Keratinocyte (primary cell): ENCODE measurements at regions not wholly inside any gene's neighbourhood (a gene's known extent, or its start where the extent isn't known, plus 50 kb on each side); places are given as distances from the start of the nearest gene placed in this dataset.

Experiments
- DNase-seq: peaks from one replicate; pipeline ENCODE4 v3.0.0-alpha.2; 2011; ENCODE audit warnings: low read depth, missing footprints, low spot score
- FAIRE-seq: peaks from 2 replicates; lab custom pipeline; 2011; peaks lifted over from hg19 to GRCh38; lab: Jason Lieb, UNC
- H2AFZ ChIP-seq: 2 replicates; pipeline ENCODE4 v1.6.0; 2012; ENCODE audit warnings: low read length, control low read depth, inconsistent platforms; ENCODE audit not compliant: control insufficient read depth
- H3K27ac ChIP-seq: 2 replicates; pipeline ENCODE4 v1.5.1; 2011; ENCODE audit warnings: low read length; ENCODE audit not compliant: control insufficient read depth, insufficient read depth
- H3K27me3 ChIP-seq: 3 replicates; pipeline ENCODE4 v1.6.0; 2011; ENCODE audit warnings: low read length; ENCODE audit not compliant: control insufficient read depth, insufficient read depth; ENCODE audit errors: extremely low read depth
- H3K36me3 ChIP-seq, 2 experiments: 2 replicates in 1 of 2; 3 replicates in 1 of 2; pipeline ENCODE4 v1.5.1; 2011; ENCODE audit warnings: low read length in 2 of 2, mild to moderate bottlenecking in 1 of 2; ENCODE audit not compliant: control insufficient read depth in 2 of 2, insufficient read depth in 2 of 2; ENCODE audit errors: extremely low read depth in 1 of 2
- H3K4me1 ChIP-seq: 3 replicates; pipeline ENCODE4 v1.5.1; 2011; ENCODE audit warnings: low read length; ENCODE audit not compliant: control insufficient read depth, insufficient read depth; ENCODE audit errors: extremely low read depth
- H3K4me2 ChIP-seq: 3 replicates; pipeline ENCODE4 v1.6.0; 2011; ENCODE audit warnings: low read depth, low read length; ENCODE audit not compliant: control insufficient read depth, insufficient read depth; ENCODE audit errors: extremely low read depth
- H3K4me3 ChIP-seq, 3 experiments: fragments of 200-600 bp in 1 of 3; sonication (generic) in 1 of 3; 2 replicates in 2 of 3; 3 replicates in 1 of 3; pipeline ENCODE4 v1.5.1; 2011 to 2016; ENCODE audit warnings: low read length in 3 of 3, mild to moderate bottlenecking in 3 of 3, control low read depth in 2 of 3, inconsistent platforms in 1 of 3, low read depth in 1 of 3, mixed read lengths in 1 of 3, mixed run types in 1 of 3, moderate library complexity in 1 of 3; ENCODE audit not compliant: control insufficient read depth in 2 of 3, insufficient read depth in 2 of 3; ENCODE audit errors: extremely low read depth in 1 of 3
- H3K79me2 ChIP-seq: 2 replicates; pipeline ENCODE4 v1.6.0; 2012; ENCODE audit warnings: low read length; ENCODE audit not compliant: control insufficient read depth, insufficient read depth
- H3K9ac ChIP-seq: 3 replicates; pipeline ENCODE4 v1.6.0; 2011; ENCODE audit warnings: low read length; ENCODE audit not compliant: control insufficient read depth, insufficient read depth; ENCODE audit errors: extremely low read depth
- H3K9me1 ChIP-seq: 3 replicates; pipeline ENCODE4 v1.6.0; 2011; ENCODE audit warnings: low read length; ENCODE audit not compliant: control insufficient read depth, insufficient read depth; ENCODE audit errors: extremely low read depth
- H3K9me3 ChIP-seq: 2 replicates; pipeline ENCODE4 v1.5.1; 2012; ENCODE audit warnings: low read depth, low read length; ENCODE audit not compliant: control insufficient read depth
- H4K20me1 ChIP-seq: 3 replicates; pipeline ENCODE4 v1.6.0; 2011; ENCODE audit warnings: low read length; ENCODE audit not compliant: control insufficient read depth, insufficient read depth; ENCODE audit errors: extremely low read depth
- EZH2 ChIP-seq: IDR thresholded peaks from one replicate; pipeline ENCODE4 v1.6.1; 2012; ENCODE audit warnings: inconsistent platforms, mild to moderate bottlenecking, low read length, moderate library complexity
- dilution Hi-C: fragments of 300-500 bp; cut with MboI; formaldehyde crosslinking; loops from one replicate; pipeline ENCODE4 v1.7.0; 2020; ENCODE audit warnings: low sequenced_read_pairs; ENCODE audit not compliant: extremely low pct_ligation_motif_present
- TF ChIP-seq, protein P1 (sequence below), 3 experiments: IDR thresholded peaks in 1 of 3; conservative IDR thresholded peaks in 1 of 3; optimal IDR thresholded peaks in 1 of 3; 2 replicates in 2 of 3; 3 replicates in 1 of 3; pipeline versions ENCODE3 to v1.5.1; 2011; ENCODE audit warnings: low read length in 3 of 3, mild to moderate bottlenecking in 3 of 3, moderate library complexity in 2 of 3, control low read depth in 1 of 3, inconsistent platforms in 1 of 3; ENCODE audit not compliant: insufficient read depth in 2 of 3; ENCODE audit errors: extremely low read depth in 1 of 3

- H2AFZ ChIP-seq = no peak overlapping the region
- DNase-seq = no peak
- no peak overlapping the region for H3K4me2 ChIP-seq
- no peak overlapping the region for H3K9ac ChIP-seq
- no peaks in the 10 kb centered on the region for H3K4me1 ChIP-seq
- no peaks in the 10 kb centered on the region for H3K36me3 ChIP-seq
- TF ChIP-seq EZH2 = no peak
- TF ChIP-seq, protein P1, sequence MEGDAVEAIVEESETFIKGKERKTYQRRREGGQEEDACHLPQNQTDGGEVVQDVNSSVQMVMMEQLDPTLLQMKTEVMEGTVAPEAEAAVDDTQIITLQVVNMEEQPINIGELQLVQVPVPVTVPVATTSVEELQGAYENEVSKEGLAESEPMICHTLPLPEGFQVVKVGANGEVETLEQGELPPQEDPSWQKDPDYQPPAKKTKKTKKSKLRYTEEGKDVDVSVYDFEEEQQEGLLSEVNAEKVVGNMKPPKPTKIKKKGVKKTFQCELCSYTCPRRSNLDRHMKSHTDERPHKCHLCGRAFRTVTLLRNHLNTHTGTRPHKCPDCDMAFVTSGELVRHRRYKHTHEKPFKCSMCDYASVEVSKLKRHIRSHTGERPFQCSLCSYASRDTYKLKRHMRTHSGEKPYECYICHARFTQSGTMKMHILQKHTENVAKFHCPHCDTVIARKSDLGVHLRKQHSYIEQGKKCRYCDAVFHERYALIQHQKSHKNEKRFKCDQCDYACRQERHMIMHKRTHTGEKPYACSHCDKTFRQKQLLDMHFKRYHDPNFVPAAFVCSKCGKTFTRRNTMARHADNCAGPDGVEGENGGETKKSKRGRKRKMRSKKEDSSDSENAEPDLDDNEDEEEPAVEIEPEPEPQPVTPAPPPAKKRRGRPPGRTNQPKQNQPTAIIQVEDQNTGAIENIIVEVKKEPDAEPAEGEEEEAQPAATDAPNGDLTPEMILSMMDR (optimal IDR thresholded peaks at IDR 0.05 in 1 of 3, IDR thresholded peaks at IDR 0.05 in 1 of 3, conservative IDR thresholded peaks at IDR 0.05 in 1 of 3; ENCODE audit: extremely low read depth in 1 of 3, insufficient read depth in 2 of 3, low read length in 3 of 3) = no peak
- H3K9me3 ChIP-seq = no peaks in the 10 kb centered on the region
- H3K27ac ChIP-seq = no peak overlapping the region
- FAIRE-seq = no peak
- peaks cover 2% of the 10 kb centered on the region for H3K27me3 ChIP-seq
- H3K9me1 ChIP-seq = no peaks in the 10 kb centered on the region
- H3K79me2 ChIP-seq = no peaks in the 10 kb centered on the region
- H3K4me3 ChIP-seq = no peak overlapping the region
- dilution Hi-C loops = no loop called here
- no peaks in the 10 kb centered on the region for H4K20me1 ChIP-seq
Measured at GRCh38 chr3:139287557-139287956, 56.3 kb upstream of the MRPS22 start.

DNA sequence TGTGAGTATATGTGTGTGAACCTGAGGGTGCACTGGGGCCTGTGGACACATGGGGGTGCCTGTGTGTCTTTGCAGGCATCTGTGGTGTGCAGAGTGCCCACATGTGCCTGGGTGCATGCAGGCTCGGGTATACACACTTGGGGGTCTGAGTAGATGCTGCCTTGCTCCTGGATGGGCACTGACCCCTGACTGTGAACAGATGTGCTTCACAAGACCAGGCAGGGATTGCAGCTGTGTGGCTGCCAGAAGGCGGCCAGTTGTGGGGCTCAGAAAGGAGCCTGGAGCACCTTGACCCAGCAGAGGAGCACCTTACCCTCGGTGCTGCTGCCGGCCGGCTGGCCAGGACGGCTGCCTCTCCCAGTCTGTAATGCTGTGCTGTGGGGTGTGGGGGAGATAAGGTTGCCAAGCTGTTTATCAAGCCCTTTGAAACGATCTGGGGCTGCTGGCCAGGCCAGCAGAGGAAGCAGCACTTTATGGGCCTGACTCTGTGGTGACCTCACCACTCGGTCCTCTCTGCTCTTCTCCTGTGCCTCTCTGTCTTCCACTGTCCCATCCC lies 55.5 kb upstream of the MRPS22 start:
- H2AFZ ChIP-seq = no peak overlapping the region
- H3K4me2 ChIP-seq = no peak overlapping the region
- H3K27ac ChIP-seq = no peak overlapping the region
- no peaks in the 10 kb centered on the region for H3K9me3 ChIP-seq
- no peaks in the 10 kb centered on the region for H3K36me3 ChIP-seq
- H3K79me2 ChIP-seq = no peaks in the 10 kb centered on the region
- TF ChIP-seq EZH2 = no peak
- TF ChIP-seq, protein P1 (optimal IDR thresholded peaks at IDR 0.05 in 1 of 3, IDR thresholded peaks at IDR 0.05 in 1 of 3, conservative IDR thresholded peaks at IDR 0.05 in 1 of 3; ENCODE audit: extremely low read depth in 1 of 3, insufficient read depth in 2 of 3, low read length in 3 of 3) = peak in 1 of 3 experiments; percentile 18
- H3K9me1 ChIP-seq = no peaks in the 10 kb centered on the region
- no peak overlapping the region for H3K4me3 ChIP-seq
- no peaks in the 10 kb centered on the region for H4K20me1 ChIP-seq
- DNase-seq (no peak), FAIRE-seq (no peak)
- H3K9ac ChIP-seq = no peak overlapping the region
- no peaks in the 10 kb centered on the region for H3K4me1 ChIP-seq
- dilution Hi-C loops = no loop called here
- no peaks in the 10 kb centered on the region for H3K27me3 ChIP-seq
